Upper lobe of right lung (tissue), 1 donor: ENCODE measurements at regions not wholly inside any gene's neighbourhood (a gene's known extent, or its start where the extent isn't known, plus 50 kb on each side); places are given as distances from the start of the nearest gene placed in this dataset.

Experiments used
- ATAC-seq: fragments of 200-7000 bp; cut with Tn5 transposase; one replicate; pipeline ENCODE4 v1.9.1; 2020; ENCODE audit warnings: mild to moderate bottlenecking, moderate library complexity
- DNase-seq: peaks from one replicate; pipeline ENCODE4 v3.0.0-alpha.2; 2020
- H3K27ac ChIP-seq: fragments of 200-600 bp; one replicate; pipeline ENCODE4 v1.8.0; 2022
- H3K27me3 ChIP-seq: fragments of 200-600 bp; one replicate; pipeline ENCODE4 v1.8.0; 2022; ENCODE audit warnings: mild to moderate bottlenecking
- H3K36me3 ChIP-seq: fragments of 200-600 bp; one replicate; pipeline ENCODE4 v1.8.0; 2022
- H3K4me1 ChIP-seq: fragments of 200-600 bp; one replicate; pipeline ENCODE4 v1.8.0; 2022
- H3K4me3 ChIP-seq: fragments of 200-600 bp; one replicate; pipeline ENCODE4 v1.8.0; 2022; ENCODE audit warnings: mild to moderate bottlenecking
- H3K9me3 ChIP-seq: fragments of 200-600 bp; one replicate; pipeline ENCODE4 v1.8.0; 2022
- CTCF ChIP-seq: fragments of 200-600 bp; IDR thresholded peaks from one replicate; pipeline ENCODE4 v1.8.0; 2022; ENCODE audit warnings: antibody characterized with exemption
- intact Hi-C: fragments of 100-400 bp; cut with DNase I; formaldehyde crosslinking; loops from one replicate; pipeline ENCODE4 v1.11.0; 2022
- donor health status: DM: no; HTN: yes; CAD: no; lungs with severe emphysema.

GRCh38 chr1:29498126-29499103 lies 262.1 kb downstream of the PTPRU start:
- intact Hi-C loops: no loop called here
- H3K4me3 ChIP-seq: no peak overlapping the region
- H3K27ac ChIP-seq: no peak overlapping the region
- TF ChIP-seq CTCF: no peak
- H3K9me3 ChIP-seq: no peaks in the 10 kb centered on the region
- H3K27me3 ChIP-seq: no peaks in the 10 kb centered on the region
- no peaks in the 10 kb centered on the region for H3K4me1 ChIP-seq
- DNase-seq (no peak), ATAC-seq (no peak)
- no peaks in the 10 kb centered on the region for H3K36me3 ChIP-seq

- Histone ChIP-seq H3K4me1 (no peaks in the 10 kb centered on the region), H3K27me3 (no peaks in the 10 kb centered on the region), H3K9me3 (no peaks in the 10 kb centered on the region), H3K36me3 (no peaks in the 10 kb centered on the region), H3K4me3 (no peak overlapping the region), H3K27ac (no peak overlapping the region)
- intact Hi-C loops: no loop called here
- DNase-seq: no peak
- TF ChIP-seq CTCF: no peak
- ATAC-seq: no peak
Measured at GRCh38 chr1:29497395-29498125, 261.2 kb downstream of the PTPRU start.

GRCh38 chr1:29496701-29497100 lies 260.4 kb downstream of the PTPRU start:
- H3K27ac ChIP-seq: no peak overlapping the region
- DNase-seq (no peak), ATAC-seq (no peak)
- H3K36me3 ChIP-seq: no peaks in the 10 kb centered on the region
- no peaks in the 10 kb centered on the region for H3K9me3 ChIP-seq
- H3K4me3 ChIP-seq: no peak overlapping the region
- H3K27me3 ChIP-seq: no peaks in the 10 kb centered on the region
- H3K4me1 ChIP-seq: no peaks in the 10 kb centered on the region
- no peak for TF ChIP-seq CTCF
- intact Hi-C loops: no loop called here

- DNase-seq (no peak), ATAC-seq (no peak)
- Histone ChIP-seq H3K9me3 (no peaks in the 10 kb centered on the region), H3K36me3 (no peaks in the 10 kb centered on the region), H3K4me1 (no peaks in the 10 kb centered on the region), H3K27me3 (no peaks in the 10 kb centered on the region), H3K27ac (no peak overlapping the region), H3K4me3 (no peak overlapping the region)
- TF ChIP-seq CTCF: no peak
- intact Hi-C loops: no loop called here
Measured at GRCh38 chr1:29490204-29490934, 254.0 kb downstream of the PTPRU start.

GRCh38 chr1:29489471-29489870 lies 253.1 kb downstream of the PTPRU start:
- intact Hi-C loops: no loop called here
- H3K4me1 ChIP-seq: no peaks in the 10 kb centered on the region
- ATAC-seq (no peak), DNase-seq (no peak)
- no peaks in the 10 kb centered on the region for H3K36me3 ChIP-seq
- H3K27ac ChIP-seq: no peak overlapping the region
- H3K9me3 ChIP-seq: no peaks in the 10 kb centered on the region
- H3K4me3 ChIP-seq: no peak overlapping the region
- no peaks in the 10 kb centered on the region for H3K27me3 ChIP-seq
- TF ChIP-seq CTCF: no peak
